HCT116 (cell line): ENCODE measurements at regions not wholly inside any gene's neighbourhood (a gene's known extent, or its start where the extent isn't known, plus 50 kb on each side); places are given as distances from the start of the nearest gene placed in this dataset.

Source experiments
- POLR2A ChIP-seq: IDR thresholded peaks from 2 replicates; pipeline ENCODE4 v1.7.0; 2011; ENCODE audit warnings: borderline replicate concordance; ENCODE audit not compliant: insufficient read depth, insufficient read length; ENCODE audit errors: extremely low read depth
- POLR2AphosphoS5 ChIP-seq: IDR thresholded peaks from 2 replicates; pipeline ENCODE4 v1.6.1; 2011; ENCODE audit warnings: mild to moderate bottlenecking, low read depth, low read length, moderate library complexity
- ZFX ChIP-seq: fragments of 450-650 bp; IDR thresholded peaks from 2 replicates; pipeline ENCODE4 v1.6.1; 2017
- TF ChIP-seq, protein P1 (sequence below), 3 experiments: fragments of 200-600 bp in 1 of 3; sonication (generic) in 1 of 3; IDR thresholded peaks in 2 of 3; conservative IDR thresholded peaks in 1 of 3; 2 replicates each; pipeline ENCODE4 v1.5.1; 2012 to 2017; ENCODE audit warnings: low read depth in 2 of 3, low read length in 2 of 3, antibody characterized with exemption in 1 of 3, borderline replicate concordance in 1 of 3, control low read depth in 1 of 3, mild to moderate bottlenecking in 1 of 3, mixed read lengths in 1 of 3, mixed run types in 1 of 3, moderate library complexity in 1 of 3; ENCODE audit not compliant: insufficient read depth in 1 of 3

DNA sequence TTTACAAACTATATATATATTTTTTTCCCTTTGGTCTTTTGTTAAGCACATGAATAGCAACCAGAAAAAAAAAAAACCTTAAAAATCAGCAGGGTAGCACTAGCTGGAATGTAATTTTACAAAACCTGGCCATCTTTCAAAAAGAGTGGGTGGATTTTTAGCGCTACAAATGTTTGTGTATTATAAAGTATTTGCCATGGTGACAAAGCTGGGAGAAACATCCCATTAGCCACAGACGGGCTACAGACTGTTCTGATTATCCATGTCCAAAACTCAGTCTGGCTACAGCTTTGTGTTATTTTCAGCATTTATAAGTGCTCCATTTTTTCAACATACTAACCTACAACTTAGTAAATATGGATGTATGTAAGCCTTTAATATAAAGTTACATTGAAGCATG, 249.5 kb upstream of the TANK start:
- TF ChIP-seq, protein P1, sequence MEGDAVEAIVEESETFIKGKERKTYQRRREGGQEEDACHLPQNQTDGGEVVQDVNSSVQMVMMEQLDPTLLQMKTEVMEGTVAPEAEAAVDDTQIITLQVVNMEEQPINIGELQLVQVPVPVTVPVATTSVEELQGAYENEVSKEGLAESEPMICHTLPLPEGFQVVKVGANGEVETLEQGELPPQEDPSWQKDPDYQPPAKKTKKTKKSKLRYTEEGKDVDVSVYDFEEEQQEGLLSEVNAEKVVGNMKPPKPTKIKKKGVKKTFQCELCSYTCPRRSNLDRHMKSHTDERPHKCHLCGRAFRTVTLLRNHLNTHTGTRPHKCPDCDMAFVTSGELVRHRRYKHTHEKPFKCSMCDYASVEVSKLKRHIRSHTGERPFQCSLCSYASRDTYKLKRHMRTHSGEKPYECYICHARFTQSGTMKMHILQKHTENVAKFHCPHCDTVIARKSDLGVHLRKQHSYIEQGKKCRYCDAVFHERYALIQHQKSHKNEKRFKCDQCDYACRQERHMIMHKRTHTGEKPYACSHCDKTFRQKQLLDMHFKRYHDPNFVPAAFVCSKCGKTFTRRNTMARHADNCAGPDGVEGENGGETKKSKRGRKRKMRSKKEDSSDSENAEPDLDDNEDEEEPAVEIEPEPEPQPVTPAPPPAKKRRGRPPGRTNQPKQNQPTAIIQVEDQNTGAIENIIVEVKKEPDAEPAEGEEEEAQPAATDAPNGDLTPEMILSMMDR (IDR thresholded peaks at IDR 0.05 in 2 of 3, conservative IDR thresholded peaks at IDR 0.05 in 1 of 3; ENCODE audit: borderline replicate concordance in 1 of 3, insufficient read depth in 1 of 3, low read depth in 2 of 3, low read length in 2 of 3) = no peak
- no peak for TF ChIP-seq ZFX
- TF ChIP-seq POLR2AphosphoS5 = no peak
- no peak for TF ChIP-seq POLR2A
